Adrenal gland (tissue), 9 donors: ENCODE measurements at regions not wholly inside any gene's neighbourhood (a gene's known extent, or its start where the extent isn't known, plus 50 kb on each side); places are given as distances from the start of the nearest gene placed in this dataset.
"Not testable (repeated sequence)": the region's sequence is repeated elsewhere in the genome, so short reads cannot be mapped to it uniquely, and the experiment has no call there.

Experiments used
- DNase-seq, 7 donors: peaks; one replicate each; pipeline ENCODE4 v3.0.0-alpha.2; 2019 to 2020
- H3K27ac ChIP-seq, 5 donors: fragments of 200-600 bp; sonication (generic) in 4 of 5; 1 replicate in 3 of 5; 2 replicates in 2 of 5; pipeline versions ENCODE4 v1.5.1 to v1.8.0; 2016 to 2020; ENCODE audit warnings: mild to moderate bottlenecking in 1 of 5
- H3K27me3 ChIP-seq: fragments of 200-600 bp; 2 replicates; pipeline ENCODE4 v1.8.0; 2021
- H3K36me3 ChIP-seq, 2 donors: fragments of 200-600 bp; replicated peaks in 1 of 2; 1 replicate in 1 of 2; 2 replicates in 1 of 2; pipeline versions ENCODE4 v1.5.1 to v1.8.0; 2018 to 2022
- H3K4me1 ChIP-seq, 2 donors: fragments of 200-600 bp; replicated peaks in 1 of 2; 1 replicate in 1 of 2; 2 replicates in 1 of 2; pipeline versions ENCODE4 v1.5.1 to v1.8.0; 2018 to 2021
- H3K4me3 ChIP-seq, 4 donors: fragments of 200-600 bp; sonication (generic) in 3 of 4; one replicate each; pipeline ENCODE4 v1.5.1; 2016 to 2018
- H3K9me3 ChIP-seq, 3 donors: fragments of 200-600 bp; sonication (generic) in 1 of 3; replicated peaks in 1 of 3; 1 replicate in 2 of 3; 2 replicates in 1 of 3; pipeline versions ENCODE4 v1.5.1 to v1.8.0; 2016 to 2021
- POLR2A ChIP-seq, 2 donors: fragments of 450-650 bp; IDR thresholded peaks; one replicate each; pipeline ENCODE4 v1.6.1; 2017; ENCODE audit warnings: antibody characterized with exemption in 2 of 2, mild to moderate bottlenecking in 2 of 2, moderate library complexity in 1 of 2
- WGBS, 4 donors: extraction: QIAGEN DNeasy Blood & Tissue Kit in 2 of 4; methylation state at CpG; one replicate each; pipeline versions ENCODE4 v1.1.5 to v1.1.7; 2013 to 2017; 5-methylcytosine and 5-hydroxymethylcytosine counted together
- intact Hi-C, 2 donors: fragments of 100-400 bp; cut with DNase I; formaldehyde crosslinking; loops; one replicate each; pipeline versions ENCODE4 v1.14.1 to v1.15.0; 2022 to 2023
- TF ChIP-seq, protein P1 (sequence below), 6 experiments: fragments of 450-650 bp in 4 of 6; fragments of 200-600 bp in 2 of 6; sonication (generic) in 1 of 6; IDR thresholded peaks; 1 replicate in 5 of 6; 2 replicates in 1 of 6; pipeline versions ENCODE4 v1.5.1 to v1.8.0; 2016 to 2021; ENCODE audit warnings: antibody characterized with exemption in 6 of 6, mild to moderate bottlenecking in 2 of 6, moderate library complexity in 1 of 6
- donor health status: healthy with polysubstance abuse.
- donor health status: Bipolar disorder and iron deficiency.
- donor health status: DM: yes; HTN: yes; CAD: no.
- donor health status: DM: no; HTN: no; CAD: no.
- donor health status: DM: no; HTN: no; CAD: no.

- 81 to 96% (median 89%) methylated on average over 1 of the region's 1 CpG for WGBS, 4 donors
- intact Hi-C loops: no loop called here
These were observed 152.7 kb downstream of the NFKBIZ start for GRCh38 chr3:102002056-102002455.

GRCh38 chr3:102004561-102004960 lies 155.2 kb downstream of the NFKBIZ start:
- Histone ChIP-seq H3K36me3 (no peaks in the 10 kb centered on the region), H3K4me1 (no peaks in the 10 kb centered on the region), H3K9me3 (no peaks in the 10 kb centered on the region), H3K4me3 (no peak overlapping the region), H3K27me3 (no peaks in the 10 kb centered on the region), H3K27ac (no peak overlapping the region)
- WGBS, 4 donors: 87 to 90% (median 89%) methylated on average over 2 of the region's 2 CpGs
- intact Hi-C loops: no loop called here
- DNase-seq: no peak
- TF ChIP-seq, protein P1, sequence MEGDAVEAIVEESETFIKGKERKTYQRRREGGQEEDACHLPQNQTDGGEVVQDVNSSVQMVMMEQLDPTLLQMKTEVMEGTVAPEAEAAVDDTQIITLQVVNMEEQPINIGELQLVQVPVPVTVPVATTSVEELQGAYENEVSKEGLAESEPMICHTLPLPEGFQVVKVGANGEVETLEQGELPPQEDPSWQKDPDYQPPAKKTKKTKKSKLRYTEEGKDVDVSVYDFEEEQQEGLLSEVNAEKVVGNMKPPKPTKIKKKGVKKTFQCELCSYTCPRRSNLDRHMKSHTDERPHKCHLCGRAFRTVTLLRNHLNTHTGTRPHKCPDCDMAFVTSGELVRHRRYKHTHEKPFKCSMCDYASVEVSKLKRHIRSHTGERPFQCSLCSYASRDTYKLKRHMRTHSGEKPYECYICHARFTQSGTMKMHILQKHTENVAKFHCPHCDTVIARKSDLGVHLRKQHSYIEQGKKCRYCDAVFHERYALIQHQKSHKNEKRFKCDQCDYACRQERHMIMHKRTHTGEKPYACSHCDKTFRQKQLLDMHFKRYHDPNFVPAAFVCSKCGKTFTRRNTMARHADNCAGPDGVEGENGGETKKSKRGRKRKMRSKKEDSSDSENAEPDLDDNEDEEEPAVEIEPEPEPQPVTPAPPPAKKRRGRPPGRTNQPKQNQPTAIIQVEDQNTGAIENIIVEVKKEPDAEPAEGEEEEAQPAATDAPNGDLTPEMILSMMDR (IDR thresholded peaks at IDR 0.05): no peak
- no peak for TF ChIP-seq POLR2A (IDR thresholded peaks at IDR 0.05)

More at GRCh38 chr3:102002056-102002455, 152.7 kb downstream of the NFKBIZ start:
- no peaks in the 10 kb centered on the region for H3K9me3 ChIP-seq
- no peaks in the 10 kb centered on the region for H3K4me1 ChIP-seq
- TF ChIP-seq, protein P1 (IDR thresholded peaks at IDR 0.05): no peak
- H3K27me3 ChIP-seq: no peaks in the 10 kb centered on the region
- no peak overlapping the region for H3K4me3 ChIP-seq
- no peak overlapping the region for H3K27ac ChIP-seq
- H3K36me3 ChIP-seq: no peaks in the 10 kb centered on the region
- no peak for DNase-seq

- intact Hi-C loops: no loop called here
- TF ChIP-seq, protein P1 (IDR thresholded peaks at IDR 0.05): no peak
- TF ChIP-seq POLR2A (IDR thresholded peaks at IDR 0.05): no peak
- Histone ChIP-seq H3K4me1 (no peaks in the 10 kb centered on the region), H3K36me3 (no peaks in the 10 kb centered on the region), H3K4me3 (no peak overlapping the region), H3K9me3 (no peaks in the 10 kb centered on the region), H3K27ac (no peak overlapping the region), H3K27me3 (no peaks in the 10 kb centered on the region)
- no peak for DNase-seq
These were observed 156.2 kb downstream of the NFKBIZ start for GRCh38 chr3:102005551-102005950.

DNA sequence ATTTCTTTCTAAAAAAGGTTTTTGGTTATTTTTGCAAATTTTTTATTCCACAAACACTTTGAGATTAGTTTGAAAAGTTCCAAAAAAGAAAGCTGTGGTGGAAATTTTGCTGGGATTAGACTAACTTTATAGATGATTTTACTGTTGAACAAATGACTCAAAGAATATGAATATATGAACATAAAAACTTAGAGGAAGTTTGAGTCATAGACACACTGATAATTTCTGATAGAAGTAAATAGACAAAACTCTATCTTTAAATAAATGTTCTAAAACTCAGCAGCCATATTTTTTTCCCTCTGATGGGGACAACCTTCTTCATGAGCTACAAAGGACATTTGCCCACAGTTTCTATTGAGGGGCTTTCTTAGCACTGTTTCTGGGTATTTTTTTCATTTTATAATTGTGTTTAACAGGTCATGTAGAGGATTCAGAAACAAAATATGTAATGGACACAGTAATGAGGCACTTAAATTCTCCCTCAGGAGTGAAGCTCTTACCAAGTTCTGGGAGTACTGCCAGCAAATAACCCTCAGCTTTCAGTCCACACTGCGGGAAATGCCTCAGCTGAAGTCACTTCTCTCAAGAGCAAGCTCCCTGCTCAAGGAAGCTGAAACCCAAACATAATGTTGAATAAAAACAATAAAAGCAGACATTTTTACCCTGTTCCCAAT lies 157.6 kb downstream of the NFKBIZ start:
- intact Hi-C loops: no loop called here
- no peak for TF ChIP-seq POLR2A (IDR thresholded peaks at IDR 0.05)
- TF ChIP-seq, protein P1 (IDR thresholded peaks at IDR 0.05): no peak
- Histone ChIP-seq H3K9me3 (no peaks in the 10 kb centered on the region), H3K4me1 (no peaks in the 10 kb centered on the region), H3K27me3 (no peaks in the 10 kb centered on the region), H3K36me3 (no peaks in the 10 kb centered on the region), H3K27ac (no peak overlapping the region), H3K4me3 (no peak overlapping the region)
- peak in 2 of 7 donors; percentile 14 to 17 for DNase-seq
- 31 to 41% (median 35%) methylated on average over 1 of the region's 1 CpG for WGBS, 4 donors

- H3K9me3 ChIP-seq, H3K4me1 ChIP-seq, H3K27ac ChIP-seq, H3K36me3 ChIP-seq, intact Hi-C loops, H3K4me3 ChIP-seq, H3K27me3 ChIP-seq, DNase-seq: not testable (repeated sequence)
- WGBS, 4 donors: 82 to 94% (median 87%) methylated on average over 6 to 11 of the region's 11 CpGs
These were observed 159.1 kb downstream of the NFKBIZ start for GRCh38 chr3:102008436-102008835.
